ENCODE measurements at regions not wholly inside any gene's neighbourhood (a gene's known extent, or its start where the extent isn't known, plus 50 kb on each side); places are given as distances from the start of the nearest gene placed in this dataset.
"Not testable (repeated sequence)": the region's sequence is repeated elsewhere in the genome, so short reads cannot be mapped to it uniquely, and the experiment has no call there.

DNA sequence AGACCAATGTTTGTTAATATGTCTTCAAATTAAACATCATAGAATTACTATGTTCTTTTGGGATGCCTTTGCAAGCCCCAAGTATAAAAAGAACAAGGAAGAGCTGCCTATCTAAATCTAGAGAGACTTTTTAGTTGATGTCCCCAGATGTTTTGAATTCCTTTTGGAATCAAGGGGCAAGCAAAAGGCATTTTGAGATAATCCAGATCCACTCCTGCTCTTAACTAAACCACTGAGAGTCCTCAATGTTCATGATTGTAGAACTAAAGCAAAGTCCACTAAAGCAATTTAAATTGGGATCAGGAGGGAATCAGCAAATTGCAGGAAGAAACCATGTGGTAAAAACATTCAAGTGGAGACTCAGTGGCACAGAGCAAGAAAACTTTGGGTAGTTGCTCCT, 558.5 kb upstream of the VRK2 start:
- TF ChIP-seq POLR2A (IDR thresholded peaks at IDR 0.05): no peak
- TF ChIP-seq, protein P1, sequence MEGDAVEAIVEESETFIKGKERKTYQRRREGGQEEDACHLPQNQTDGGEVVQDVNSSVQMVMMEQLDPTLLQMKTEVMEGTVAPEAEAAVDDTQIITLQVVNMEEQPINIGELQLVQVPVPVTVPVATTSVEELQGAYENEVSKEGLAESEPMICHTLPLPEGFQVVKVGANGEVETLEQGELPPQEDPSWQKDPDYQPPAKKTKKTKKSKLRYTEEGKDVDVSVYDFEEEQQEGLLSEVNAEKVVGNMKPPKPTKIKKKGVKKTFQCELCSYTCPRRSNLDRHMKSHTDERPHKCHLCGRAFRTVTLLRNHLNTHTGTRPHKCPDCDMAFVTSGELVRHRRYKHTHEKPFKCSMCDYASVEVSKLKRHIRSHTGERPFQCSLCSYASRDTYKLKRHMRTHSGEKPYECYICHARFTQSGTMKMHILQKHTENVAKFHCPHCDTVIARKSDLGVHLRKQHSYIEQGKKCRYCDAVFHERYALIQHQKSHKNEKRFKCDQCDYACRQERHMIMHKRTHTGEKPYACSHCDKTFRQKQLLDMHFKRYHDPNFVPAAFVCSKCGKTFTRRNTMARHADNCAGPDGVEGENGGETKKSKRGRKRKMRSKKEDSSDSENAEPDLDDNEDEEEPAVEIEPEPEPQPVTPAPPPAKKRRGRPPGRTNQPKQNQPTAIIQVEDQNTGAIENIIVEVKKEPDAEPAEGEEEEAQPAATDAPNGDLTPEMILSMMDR (IDR thresholded peaks at IDR 0.05): no peak
- Histone ChIP-seq H3K9me3 (no peaks in the 10 kb centered on the region), H3K27ac (no peak overlapping the region), H3K36me3 (no peaks in the 10 kb centered on the region), H3K27me3 (no peaks in the 10 kb centered on the region), H3K4me3 (no peak overlapping the region), H3K4me1 (no peaks in the 10 kb centered on the region)
- DNase-seq: no peak
- intact Hi-C loops (cut with DNase I): no loop called here

DNA sequence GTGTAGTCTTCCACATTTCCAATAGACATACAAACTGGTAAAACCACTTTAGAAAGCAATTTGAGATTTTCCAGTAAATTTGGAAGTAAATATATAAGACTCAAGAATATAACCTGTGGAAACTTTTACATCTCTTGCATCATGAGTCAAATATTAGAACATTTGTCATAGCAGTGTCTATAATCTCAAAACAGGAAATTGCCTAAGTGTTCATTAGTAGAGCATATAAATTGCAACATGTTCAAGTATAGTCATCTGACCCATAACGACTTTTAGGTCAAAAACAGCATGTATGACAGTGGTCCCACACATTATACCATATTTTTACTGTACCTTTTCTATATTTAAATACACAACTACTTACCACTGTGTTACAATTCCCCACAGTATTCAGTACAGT, 555.9 kb upstream of the VRK2 start:
- no peak overlapping the region for H3K4me3 ChIP-seq
- no peaks in the 10 kb centered on the region for H3K36me3 ChIP-seq
- H3K27ac ChIP-seq: no peak overlapping the region
- H3K9me3 ChIP-seq: no peaks in the 10 kb centered on the region
- TF ChIP-seq POLR2A (IDR thresholded peaks at IDR 0.05): no peak
- TF ChIP-seq, protein P1 (IDR thresholded peaks at IDR 0.05): no peak
- H3K27me3 ChIP-seq: no peaks in the 10 kb centered on the region
- no peak for DNase-seq
- 43 to 48% methylated on average over 1 of the region's 1 CpG for WGBS, 2 donors
- intact Hi-C loops (cut with DNase I): no loop called here
- no peaks in the 10 kb centered on the region for H3K4me1 ChIP-seq

DNA sequence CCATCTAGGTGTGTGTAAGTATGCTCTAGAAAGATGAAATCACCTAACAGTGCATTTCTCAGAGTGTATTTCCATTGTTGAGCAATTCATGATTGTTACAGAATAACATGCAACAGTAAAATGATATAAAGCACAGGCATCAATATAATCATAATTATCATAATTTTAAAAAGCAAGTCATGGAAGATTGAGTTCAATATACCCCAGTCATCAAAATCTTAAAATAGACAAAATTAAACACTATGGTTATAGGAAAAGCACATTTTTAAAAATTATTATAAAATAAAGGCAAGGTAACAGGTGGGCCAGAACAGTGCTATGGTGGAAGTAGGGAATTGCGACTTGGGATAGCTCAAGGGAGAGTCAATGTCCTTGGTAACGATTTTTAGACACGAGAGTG, 555.4 kb upstream of the VRK2 start:
- DNase-seq: no peak
- H3K4me3 ChIP-seq: no peak overlapping the region
- H3K36me3 ChIP-seq: no peaks in the 10 kb centered on the region
- TF ChIP-seq, protein P1 (IDR thresholded peaks at IDR 0.05): no peak
- TF ChIP-seq POLR2A (IDR thresholded peaks at IDR 0.05): no peak
- no peaks in the 10 kb centered on the region for H3K9me3 ChIP-seq
- H3K27me3 ChIP-seq: no peaks in the 10 kb centered on the region
- no peaks in the 10 kb centered on the region for H3K4me1 ChIP-seq
- 83 to 86% methylated on average over 3 of the region's 3 CpGs for WGBS, 2 donors
- no peak overlapping the region for H3K27ac ChIP-seq
- intact Hi-C loops (cut with DNase I): no loop called here

DNA sequence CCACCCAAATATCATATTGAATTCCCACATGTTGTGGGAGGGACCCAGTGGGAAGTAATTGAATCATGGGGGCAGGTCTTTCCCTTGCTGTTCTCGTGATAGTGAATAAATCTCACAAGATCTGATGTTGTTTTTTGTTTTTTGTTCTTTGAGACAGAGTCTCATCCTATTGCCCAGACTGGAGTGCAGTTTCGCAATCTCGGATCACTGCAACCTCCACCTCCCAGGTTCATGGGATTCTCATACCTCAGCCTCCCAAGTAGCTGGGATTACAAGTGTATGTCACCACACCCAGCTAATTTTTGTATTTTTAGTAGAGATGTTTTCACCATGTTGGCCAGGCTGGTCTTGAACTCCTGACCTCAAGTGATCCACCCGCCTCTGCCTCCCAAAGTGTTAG, 552.6 kb upstream of the VRK2 start:
- 77% methylated on average over 4 of the region's 4 CpGs for WGBS, 2 donors
- H3K4me3 ChIP-seq; H3K9me3 ChIP-seq; DNase-seq; intact Hi-C loops (cut with DNase I); H3K27ac ChIP-seq; H3K4me1 ChIP-seq; H3K27me3 ChIP-seq; H3K36me3 ChIP-seq: not testable (repeated sequence)

DNA sequence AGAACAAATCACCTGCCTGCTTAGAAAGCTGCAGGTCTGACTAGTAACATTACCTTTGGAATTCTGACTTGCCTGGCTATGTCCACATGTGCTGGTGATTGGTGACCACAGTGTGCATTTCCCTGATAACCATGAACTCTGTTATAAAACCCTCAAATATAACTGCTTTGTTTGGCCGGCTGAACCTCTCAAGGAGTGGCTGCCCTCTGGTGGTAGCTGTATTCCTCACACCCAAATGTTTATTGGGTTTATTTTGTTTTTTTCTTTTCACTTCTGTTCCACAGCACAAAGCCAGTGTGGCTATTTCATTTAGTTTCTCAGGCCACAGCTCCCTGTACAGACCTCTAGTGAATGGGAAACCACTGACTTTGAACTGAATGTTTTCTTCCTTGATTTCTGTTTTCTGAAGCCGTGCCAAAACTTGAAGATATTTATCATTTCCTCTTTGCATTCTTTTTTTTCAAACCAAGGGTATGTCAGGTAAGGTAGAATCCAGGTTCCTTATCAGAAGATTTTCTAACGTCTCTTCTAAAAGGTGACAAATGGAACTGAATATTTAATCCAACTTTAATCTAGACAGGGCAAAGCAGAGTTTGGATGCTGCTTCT, 549.0 kb upstream of the VRK2 start:
- no peak for DNase-seq
- 15 to 26% methylated on average over 3 of the region's 3 CpGs for WGBS, 2 donors

More for the DNA sequence above, 549.0 kb upstream of the VRK2 start:
- TF ChIP-seq POLR2A (IDR thresholded peaks at IDR 0.05): no peak
- TF ChIP-seq, protein P1 (IDR thresholded peaks at IDR 0.05): peak in 5 of 6 experiments; percentile 27 to 58 (median 54)
- Histone ChIP-seq H3K4me3 (no peak overlapping the region), H3K27me3 (no peaks in the 10 kb centered on the region), H3K27ac (no peak overlapping the region), H3K9me3 (no peaks in the 10 kb centered on the region), H3K4me1 (no peaks in the 10 kb centered on the region), H3K36me3 (no peaks in the 10 kb centered on the region)
- intact Hi-C loops (cut with DNase I): no loop called here

Data from esophagus squamous epithelium (tissue), 5 donors.